ENCODE measurements at regions not wholly inside any gene's neighbourhood (a gene's known extent, or its start where the extent isn't known, plus 50 kb on each side); places are given as distances from the start of the nearest gene placed in this dataset.
"Not testable (repeated sequence)": the region's sequence is repeated elsewhere in the genome, so short reads cannot be mapped to it uniquely, and the experiment has no call there.

DNA sequence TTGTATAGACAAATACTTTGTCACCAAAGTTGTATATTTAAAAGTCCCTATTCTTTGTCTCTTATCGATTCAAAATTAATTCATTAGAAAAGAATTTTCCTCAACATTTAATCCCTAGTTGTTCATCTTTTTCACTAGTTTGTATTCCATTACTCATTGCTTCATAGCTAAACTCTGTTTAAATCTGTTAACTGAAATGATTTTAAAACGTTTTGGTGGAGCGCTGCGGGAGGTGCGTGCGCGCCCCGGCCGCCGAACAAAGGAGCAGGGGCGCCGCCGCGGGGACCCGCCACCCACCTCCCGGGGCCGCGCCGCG lies 56.4 kb upstream of the GOLGA8A start:
- H3K4me3 Mint-ChIP-seq, result no peak overlapping the region
- peaks cover 59 to 71% of the 10 kb centered on the region in 2 donors for H3K27me3 Mint-ChIP-seq
- Histone ChIP-seq H3K9me3 (no peaks in the 10 kb centered on the region), H3K4me3 (ENCODE audit: control insufficient read depth in 1 of 2, extremely low read depth in 1 of 2, low read length in 1 of 2) (no peak overlapping the region), H3K4me1 (ENCODE audit: control insufficient read depth in 1 of 2, extremely low read depth in 1 of 2, insufficient read depth in 2 of 2, low read length in 2 of 2) (no peaks in the 10 kb centered on the region), H3K27me3 (replicated peaks in 1 of 2; ENCODE audit: control insufficient read depth in 2 of 2, extremely low read depth in 1 of 2, insufficient read depth in 2 of 2, low read length in 1 of 2) (peaks cover 11 to 49% of the 10 kb centered on the region in 2 experiments), H3K27ac (ENCODE audit: low read length) (no peak overlapping the region), H3K36me3 (ENCODE audit: control insufficient read depth in 2 of 2, extremely low read depth in 1 of 2, insufficient read depth in 1 of 2, low read length in 1 of 2) (no peaks in the 10 kb centered on the region)
- ATAC-seq (replicated peaks in 1 of 4) (no peak), DNase-seq (no peak)
- ChIA-PET POLR2A (no interaction called here), CTCF (no interaction called here)
- H3K36me3 Mint-ChIP-seq, result peaks cover 3% of the 10 kb centered on the region
- H3K4me1 Mint-ChIP-seq, result peaks cover 5 to 15% (median 10%) of the 10 kb centered on the region in 3 donors
- WGBS (ENCODE audit: insufficient coverage), result 7% methylated on average over 14 of the region's 20 CpGs
- H3K9me3 Mint-ChIP-seq, result peaks cover 6 to 14% (median 11%) of the 10 kb centered on the region in 3 donors
- H3K27ac Mint-ChIP-seq, result no peak overlapping the region

DNA sequence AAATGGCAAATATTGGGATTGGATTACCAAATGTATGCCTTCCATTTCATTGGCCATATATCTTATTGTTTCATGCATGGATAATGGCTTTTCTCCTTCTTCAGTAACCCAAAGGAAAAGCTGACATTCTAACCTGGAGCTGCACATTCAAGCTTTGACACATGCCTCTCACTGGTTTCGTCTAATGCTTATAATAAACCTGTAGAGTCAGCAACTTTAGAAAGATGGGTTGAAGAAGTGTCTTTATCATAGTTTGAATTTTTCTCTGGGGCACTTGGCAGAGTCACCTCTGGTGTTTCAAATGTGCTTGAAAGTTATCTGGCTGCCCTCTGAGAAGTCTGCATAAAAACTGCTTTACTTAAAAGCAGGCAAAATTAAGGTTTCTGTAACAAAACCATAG lies 55.4 kb upstream of the GOLGA8A start:
- no peaks in the 10 kb centered on the region for H3K36me3 ChIP-seq (ENCODE audit: control insufficient read depth in 2 of 2, extremely low read depth in 1 of 2, insufficient read depth in 1 of 2, low read length in 1 of 2)
- Mint-ChIP-seq H3K27me3 (peaks cover 65 to 77% of the 10 kb centered on the region in 2 donors), H3K4me1 (peaks cover 5 to 15% (median 10%) of the 10 kb centered on the region in 3 donors), H3K9me3 (peaks cover 6 to 14% (median 11%) of the 10 kb centered on the region in 3 donors), H3K4me3 (no peak overlapping the region), H3K27ac (no peak overlapping the region), H3K36me3 (peaks cover 3% of the 10 kb centered on the region)
- H3K9me3 ChIP-seq, result no peaks in the 10 kb centered on the region
- ATAC-seq (replicated peaks in 1 of 4) (no peak), DNase-seq (no peak)
- no peaks in the 10 kb centered on the region for H3K4me1 ChIP-seq (ENCODE audit: control insufficient read depth in 1 of 2, extremely low read depth in 1 of 2, insufficient read depth in 2 of 2, low read length in 2 of 2)
- ChIA-PET POLR2A (no interaction called here), CTCF (no interaction called here)
- no peak overlapping the region for H3K4me3 ChIP-seq (ENCODE audit: control insufficient read depth in 1 of 2, extremely low read depth in 1 of 2, low read length in 1 of 2)
- peaks cover 8 to 52% of the 10 kb centered on the region in 2 experiments for H3K27me3 ChIP-seq (replicated peaks in 1 of 2; ENCODE audit: control insufficient read depth in 2 of 2, extremely low read depth in 1 of 2, insufficient read depth in 2 of 2, low read length in 1 of 2)
- 40% methylated on average over 1 of the region's 1 CpG for WGBS (ENCODE audit: insufficient coverage)
- H3K27ac ChIP-seq (ENCODE audit: low read length), result no peak overlapping the region

GRCh38 chr15:34491488-34491887 lies 53.9 kb upstream of the GOLGA8A start:
- H3K27me3 ChIP-seq (replicated peaks in 1 of 2; ENCODE audit: control insufficient read depth in 2 of 2, extremely low read depth in 1 of 2, insufficient read depth in 2 of 2, low read length in 1 of 2), result peaks cover 8 to 48% of the 10 kb centered on the region in 2 experiments
- H3K27ac Mint-ChIP-seq; H3K27ac ChIP-seq (ENCODE audit: low read length); DNase-seq; H3K4me1 ChIP-seq (ENCODE audit: control insufficient read depth in 1 of 2, extremely low read depth in 1 of 2, insufficient read depth in 2 of 2, low read length in 2 of 2); H3K36me3 Mint-ChIP-seq; POLR2A ChIA-PET; H3K4me3 ChIP-seq (ENCODE audit: control insufficient read depth in 1 of 2, extremely low read depth in 1 of 2, low read length in 1 of 2); CTCF ChIA-PET; H3K9me3 ChIP-seq; H3K36me3 ChIP-seq (ENCODE audit: control insufficient read depth in 2 of 2, extremely low read depth in 1 of 2, insufficient read depth in 1 of 2, low read length in 1 of 2); ATAC-seq (replicated peaks in 1 of 4); H3K4me3 Mint-ChIP-seq: not testable (repeated sequence)
- Mint-ChIP-seq H3K4me1 (peaks cover 5 to 11% (median 10%) of the 10 kb centered on the region in 3 donors), H3K27me3 (peaks cover 63 to 76% of the 10 kb centered on the region in 2 donors), H3K9me3 (peaks cover 6 to 14% (median 11%) of the 10 kb centered on the region in 3 donors)
- no CpG with 5 or more reads among the region's 1 CpG for WGBS (ENCODE audit: insufficient coverage)

DNA sequence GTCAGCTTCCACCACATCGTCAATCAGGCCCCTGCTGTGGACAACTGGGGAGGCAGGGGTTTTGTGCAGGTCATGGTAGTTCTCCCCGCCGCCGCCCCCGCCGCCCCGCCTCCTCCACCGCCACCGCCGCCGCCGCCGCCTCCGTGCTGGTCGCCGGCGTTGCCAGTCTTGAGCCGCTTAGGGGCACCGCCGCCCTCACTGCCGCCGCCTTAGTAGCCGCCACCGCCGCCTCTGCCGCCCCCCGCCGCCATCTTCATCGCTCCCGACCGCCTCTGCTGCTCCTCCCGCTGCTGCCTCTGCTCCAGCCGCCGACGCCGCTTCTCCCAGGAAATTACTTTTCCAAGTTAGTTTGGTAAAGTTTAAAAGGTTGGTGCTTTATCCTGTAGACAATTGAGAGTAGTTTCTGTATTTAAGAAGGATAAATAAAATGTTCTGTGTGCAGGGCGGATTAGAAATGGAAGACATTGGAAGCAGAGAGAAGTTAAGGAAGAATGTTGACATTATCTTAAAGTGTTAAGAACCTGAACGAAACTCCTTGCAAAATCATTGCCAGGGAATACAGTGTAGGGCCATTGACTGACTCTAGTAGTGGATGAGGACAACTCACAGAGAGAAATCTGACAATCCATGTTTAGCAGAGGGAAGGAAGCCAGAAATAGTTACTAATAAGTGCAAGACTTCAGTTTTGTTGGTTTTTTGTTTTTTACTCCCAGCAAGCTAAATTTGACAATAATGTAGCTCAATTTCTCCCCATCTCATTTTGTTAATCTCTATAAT lies 53.0 kb upstream of the GOLGA8A start:
- Histone ChIP-seq H3K27me3 (replicated peaks in 1 of 2; ENCODE audit: control insufficient read depth in 2 of 2, extremely low read depth in 1 of 2, insufficient read depth in 2 of 2, low read length in 1 of 2) (peaks cover 8 to 39% of the 10 kb centered on the region in 2 experiments), H3K4me3 (ENCODE audit: control insufficient read depth in 1 of 2, extremely low read depth in 1 of 2, low read length in 1 of 2) (no peak overlapping the region), H3K27ac (ENCODE audit: low read length) (no peak overlapping the region), H3K4me1 (ENCODE audit: control insufficient read depth in 1 of 2, extremely low read depth in 1 of 2, insufficient read depth in 2 of 2, low read length in 2 of 2) (no peaks in the 10 kb centered on the region), H3K36me3 (ENCODE audit: control insufficient read depth in 2 of 2, extremely low read depth in 1 of 2, insufficient read depth in 1 of 2, low read length in 1 of 2) (no peaks in the 10 kb centered on the region), H3K9me3 (no peaks in the 10 kb centered on the region)
- Mint-ChIP-seq H3K4me3 (peak overlapping the region in 1 of 3 donors; percentile 18), H3K9me3 (peaks cover 6 to 14% (median 11%) of the 10 kb centered on the region in 3 donors), H3K36me3 (peaks cover 3% of the 10 kb centered on the region), H3K4me1 (peaks cover 5 to 10% (median 9%) of the 10 kb centered on the region in 3 donors), H3K27ac (no peak overlapping the region), H3K27me3 (peaks cover 60 to 73% of the 10 kb centered on the region in 2 donors)
- ATAC-seq (replicated peaks in 1 of 4), result no peak
- POLR2A ChIA-PET, result no interaction called here
- 26% methylated on average over 19 of the region's 38 CpGs for WGBS (ENCODE audit: insufficient coverage)
- no peak for DNase-seq
- CTCF ChIA-PET, result no interaction called here

- CTCF ChIA-PET; H3K36me3 ChIP-seq (ENCODE audit: control insufficient read depth in 2 of 2, extremely low read depth in 1 of 2, insufficient read depth in 1 of 2, low read length in 1 of 2); POLR2A ChIA-PET; H3K27ac ChIP-seq (ENCODE audit: low read length); H3K27ac Mint-ChIP-seq; H3K4me1 ChIP-seq (ENCODE audit: control insufficient read depth in 1 of 2, extremely low read depth in 1 of 2, insufficient read depth in 2 of 2, low read length in 2 of 2); H3K4me3 ChIP-seq (ENCODE audit: control insufficient read depth in 1 of 2, extremely low read depth in 1 of 2, low read length in 1 of 2); DNase-seq; H3K4me3 Mint-ChIP-seq; H3K4me1 Mint-ChIP-seq; ATAC-seq (replicated peaks in 1 of 4); H3K9me3 ChIP-seq; H3K36me3 Mint-ChIP-seq: not testable (repeated sequence)
- Mint-ChIP-seq H3K27me3 (peaks cover 62 to 78% of the 10 kb centered on the region in 2 donors), H3K9me3 (peaks cover 6 to 14% (median 11%) of the 10 kb centered on the region in 3 donors)
- H3K27me3 ChIP-seq (replicated peaks in 1 of 2; ENCODE audit: control insufficient read depth in 2 of 2, extremely low read depth in 1 of 2, insufficient read depth in 2 of 2, low read length in 1 of 2), result peaks cover 8 to 26% of the 10 kb centered on the region in 2 experiments
- WGBS (ENCODE audit: insufficient coverage), result 90% methylated on average over 4 of the region's 37 CpGs
These were observed 51.7 kb upstream of the GOLGA8A start for GRCh38 chr15:34488973-34489959.

All from T-cell (primary cell).